Activated CD8-positive, alpha-beta memory T cell treated with anti-CD3 and anti-CD28 coated beads for 4 hours (primary cell): ENCODE measurements at regions not wholly inside any gene's neighbourhood (a gene's known extent, or its start where the extent isn't known, plus 50 kb on each side); places are given as distances from the start of the nearest gene placed in this dataset.
"Not testable (repeated sequence)": the region's sequence is repeated elsewhere in the genome, so short reads cannot be mapped to it uniquely, and the experiment has no call there.

Experiments
- DNase-seq, 2 donors: peaks; one replicate each; pipeline ENCODE4 v3.0.0-alpha.2; 2020; ENCODE audit warnings: low read depth in 2 of 2

DNA sequence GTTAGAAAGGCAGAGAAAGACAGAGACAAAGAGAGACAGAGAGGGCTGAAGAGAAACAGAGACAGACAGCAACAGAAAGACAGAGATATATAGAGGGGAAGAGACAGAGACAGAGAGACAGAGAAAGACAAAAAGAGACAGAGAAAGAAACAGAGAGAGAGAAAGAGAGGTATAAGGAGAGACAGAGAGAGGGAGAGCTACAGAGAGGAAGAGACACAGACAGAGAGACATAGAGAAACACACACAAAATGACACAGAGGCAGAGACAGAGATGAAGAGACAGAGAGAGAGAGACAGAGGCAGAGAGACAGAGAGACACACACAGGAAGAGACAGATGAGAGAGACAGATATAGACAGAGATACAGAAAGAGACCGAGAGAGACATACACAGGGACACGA is 168.6 kb downstream of the TMEM121 start:
- no peak for DNase-seq

DNA sequence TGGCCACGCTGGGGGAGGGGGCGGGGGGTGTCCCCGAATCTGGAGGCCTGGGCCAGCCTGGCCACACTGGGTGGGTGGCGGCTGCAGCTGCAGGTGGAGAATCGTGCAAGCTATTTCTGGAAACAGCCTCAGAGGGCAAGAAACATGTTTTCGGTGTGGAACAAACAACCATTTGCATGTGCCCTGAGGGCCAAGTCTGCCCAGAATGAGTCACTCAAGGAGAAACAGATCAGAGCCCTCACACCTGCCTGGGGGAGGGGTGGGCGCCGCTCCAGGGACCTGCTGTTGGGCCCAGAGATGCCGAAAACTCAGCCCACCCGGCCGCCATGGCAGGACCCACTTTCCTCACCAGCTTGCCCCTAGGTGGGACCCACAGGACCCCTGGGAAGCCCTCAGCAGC is 170.0 kb downstream of the TMEM121 start:
- not testable (repeated sequence) for DNase-seq

DNA sequence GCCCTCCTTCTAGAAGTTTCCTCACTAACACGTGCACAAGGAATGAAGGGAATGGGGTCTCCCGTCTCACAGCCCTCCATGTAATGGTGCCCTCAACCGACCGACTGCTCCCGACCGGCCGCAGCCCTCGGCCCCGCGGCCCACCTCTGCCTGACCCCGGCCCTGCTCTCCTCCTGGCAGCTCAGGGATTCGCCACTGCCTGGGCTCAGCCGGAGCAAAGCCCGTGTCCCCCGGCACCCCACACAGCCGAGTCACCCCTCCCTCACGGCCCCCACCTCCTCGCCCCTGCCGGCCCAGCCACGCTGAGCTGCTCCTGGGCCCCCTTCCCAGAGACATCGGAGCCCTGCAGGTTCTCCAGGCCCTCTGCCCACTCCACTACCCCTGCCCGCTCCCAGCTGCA is 171.0 kb downstream of the TMEM121 start:
- not testable (repeated sequence) for DNase-seq

DNA sequence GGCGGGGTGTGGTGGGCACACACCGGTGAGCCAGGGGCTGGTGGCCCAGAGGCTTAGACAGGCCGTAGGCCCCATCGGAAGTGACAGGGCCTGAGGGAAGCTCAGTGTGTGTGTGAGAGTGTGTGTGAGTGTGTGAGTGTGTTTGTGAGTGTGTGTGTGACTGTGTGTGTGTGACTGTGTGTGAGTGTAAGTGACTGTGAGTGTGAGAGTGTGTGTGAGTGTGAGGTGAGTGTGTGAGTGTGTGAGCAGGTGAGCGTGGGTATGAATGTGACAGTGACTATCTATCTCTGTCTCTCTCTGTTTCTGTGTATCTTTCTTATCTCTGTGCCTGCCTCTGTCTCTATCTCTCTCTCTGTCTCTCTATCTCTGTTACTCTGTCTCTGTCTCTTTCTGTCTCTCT is 171.6 kb downstream of the TMEM121 start:
- DNase-seq = not testable (repeated sequence)

DNA sequence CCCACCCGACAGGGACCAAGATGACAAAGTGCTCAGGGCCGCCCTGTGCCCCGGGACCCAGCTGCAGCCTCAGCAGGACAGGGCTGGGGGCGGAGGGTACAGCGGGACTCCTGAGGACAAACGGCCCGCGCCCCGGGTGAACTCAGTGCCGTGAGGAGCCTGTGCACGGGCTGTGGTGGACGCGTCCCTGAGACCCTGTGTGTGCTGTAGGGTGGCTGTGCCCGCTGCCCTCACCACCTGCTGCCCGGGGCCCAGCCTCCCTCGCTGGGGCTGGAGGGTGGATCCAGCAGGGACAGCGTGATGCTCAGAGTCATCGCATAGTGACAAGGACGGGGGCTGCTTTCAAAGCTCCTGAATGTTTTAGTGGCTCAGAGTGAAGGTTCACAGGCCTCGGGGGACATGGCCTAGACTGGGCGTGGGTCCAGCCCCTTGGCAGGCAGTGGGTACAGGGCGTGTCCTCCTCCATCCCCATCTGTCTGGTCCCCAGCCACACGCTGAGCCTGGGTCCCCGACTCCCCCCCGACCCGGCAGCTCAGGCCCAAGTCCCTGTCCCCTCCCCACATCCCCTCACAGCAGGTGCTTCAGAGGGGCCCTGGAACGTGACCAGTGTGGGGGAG is 172.7 kb downstream of the TMEM121 start:
- DNase-seq = not testable (repeated sequence)

DNA sequence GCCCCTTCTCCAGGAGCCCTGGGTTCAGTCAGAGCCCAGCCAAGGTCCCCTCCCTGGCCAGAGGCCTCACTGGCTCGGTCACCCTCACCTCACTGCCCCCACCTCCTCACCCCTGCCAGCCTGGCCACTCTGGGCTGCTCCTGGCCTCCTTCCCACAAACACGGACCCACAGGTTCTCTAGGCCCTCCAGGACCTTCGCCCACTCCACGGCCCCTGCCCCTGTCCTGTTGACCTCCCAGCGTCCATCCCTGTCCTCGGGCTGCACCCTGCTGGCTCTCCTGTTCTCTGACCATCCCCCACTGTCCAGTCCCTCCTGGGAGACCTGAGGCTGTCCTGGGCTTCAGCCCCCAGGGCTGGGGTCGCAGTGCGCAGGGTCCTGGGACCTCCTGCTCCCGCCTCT is 173.3 kb downstream of the TMEM121 start:
- not testable (repeated sequence) for DNase-seq

DNA sequence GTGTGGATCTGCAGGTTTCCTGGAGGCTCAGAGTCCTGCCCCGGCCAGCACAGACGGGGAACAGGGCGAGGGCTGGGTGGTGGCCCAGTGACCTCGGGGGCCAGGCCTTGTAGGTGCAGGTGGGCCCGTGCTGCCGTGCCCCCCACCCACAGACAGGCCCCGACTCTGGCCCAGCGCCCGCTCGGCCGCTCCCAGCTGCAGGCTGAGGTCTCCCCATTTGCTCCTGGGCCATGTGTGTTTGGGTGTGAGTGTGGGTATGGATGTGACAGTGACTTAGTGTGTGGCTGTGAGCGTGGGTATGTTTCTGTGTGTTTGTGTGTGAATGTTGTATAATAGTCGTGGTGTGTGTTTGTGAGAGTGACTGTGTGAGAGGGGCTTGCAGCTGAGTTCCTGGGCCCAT is 173.8 kb downstream of the TMEM121 start:
- not testable (repeated sequence) for DNase-seq

DNA sequence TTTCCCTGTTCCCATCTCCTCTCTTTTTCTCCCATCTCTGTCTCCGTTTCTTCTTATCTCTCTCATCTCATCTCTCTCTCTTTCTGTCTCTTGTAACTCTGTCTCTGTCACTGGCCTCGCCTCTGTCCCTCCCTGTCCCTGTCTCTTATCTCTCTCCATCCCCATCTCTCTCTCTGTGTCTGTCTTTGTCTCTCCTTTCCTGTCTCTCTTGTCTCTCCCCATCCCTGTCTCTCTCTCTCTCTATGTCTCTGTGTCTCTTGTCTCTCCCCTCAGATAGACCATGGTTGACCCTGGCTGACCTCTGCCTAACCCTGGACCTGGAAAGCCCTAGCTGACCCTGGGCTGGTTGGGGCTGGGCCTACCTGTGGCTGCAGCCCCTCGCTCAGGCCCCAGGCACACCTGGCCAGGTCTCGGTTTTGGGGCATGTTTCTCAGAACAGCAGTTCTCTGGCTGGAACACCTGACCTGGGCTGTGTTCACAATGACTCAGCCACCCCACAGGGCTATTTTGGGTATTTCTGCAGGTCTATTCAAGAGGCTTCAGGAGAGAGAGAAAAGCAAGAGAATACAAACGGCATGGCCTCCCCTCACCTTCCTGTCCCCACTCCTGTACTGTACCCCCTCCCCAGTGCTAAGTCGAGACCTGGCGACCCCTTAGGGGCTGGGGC is 174.4 kb downstream of the TMEM121 start:
- no peak for DNase-seq

DNA sequence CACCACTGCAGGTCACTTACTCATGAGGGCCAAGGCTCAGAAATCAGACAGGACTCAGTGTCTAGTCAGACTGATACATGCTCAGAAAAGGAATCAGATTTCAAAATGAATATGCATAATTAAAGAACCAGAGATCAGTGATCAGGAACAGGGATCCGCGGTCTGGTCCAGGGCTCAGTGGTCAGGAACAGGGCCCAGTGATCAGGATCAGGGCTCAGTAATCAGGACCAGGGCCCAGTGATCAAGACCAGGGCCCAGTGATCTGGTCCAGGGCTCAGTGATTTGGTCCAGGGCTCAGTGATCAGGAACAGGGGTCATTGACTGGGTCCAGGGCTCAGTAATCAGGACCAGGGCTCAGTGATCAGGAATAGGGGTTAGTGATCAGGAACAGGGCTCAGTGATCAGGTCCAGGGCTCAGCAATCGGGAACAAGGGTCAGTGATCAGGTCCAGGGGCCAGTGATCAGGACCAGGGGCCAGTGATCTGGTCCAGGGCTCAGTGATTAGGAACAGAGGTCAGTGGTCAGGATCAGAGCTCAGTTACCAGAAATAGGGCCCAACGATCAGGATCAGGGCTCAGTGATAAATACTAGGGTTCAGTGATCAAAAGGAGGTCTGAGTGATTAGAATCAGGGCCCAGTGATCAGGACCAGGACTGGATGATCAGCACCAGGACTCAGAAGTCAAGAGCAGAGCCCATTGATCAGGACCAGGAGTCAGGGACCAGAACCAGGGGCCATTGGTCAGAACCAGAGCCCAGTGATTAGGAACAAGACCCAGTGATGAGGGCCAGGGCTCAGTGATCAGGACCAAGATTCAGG is 175.3 kb downstream of the TMEM121 start:
- DNase-seq = no peak

DNA sequence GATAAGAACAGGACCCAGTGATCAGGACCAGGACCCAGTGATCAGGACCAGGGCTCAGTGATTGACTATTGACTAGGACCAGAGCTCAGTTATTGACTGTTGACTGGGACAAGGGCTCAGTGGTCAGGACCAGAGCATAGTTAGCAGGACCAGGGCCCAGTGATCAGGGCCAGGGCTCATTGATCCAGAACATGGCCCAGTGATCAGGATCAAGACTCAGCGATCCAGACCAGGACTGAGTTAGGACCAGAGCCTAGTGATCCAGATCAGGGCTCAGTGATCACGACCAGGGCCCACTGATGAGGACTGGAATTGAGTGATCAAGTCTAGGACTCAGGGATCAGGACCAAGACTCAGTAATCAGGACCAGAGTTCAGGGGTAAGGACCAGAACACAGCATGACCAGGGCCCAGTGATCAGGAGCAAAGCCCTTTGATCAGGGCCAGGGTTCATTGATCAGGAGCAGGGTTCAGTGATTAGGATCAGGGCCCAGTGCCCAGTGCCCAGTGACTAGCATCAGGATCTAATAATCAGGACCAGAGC is 176.0 kb downstream of the TMEM121 start:
- DNase-seq = no peak

DNA sequence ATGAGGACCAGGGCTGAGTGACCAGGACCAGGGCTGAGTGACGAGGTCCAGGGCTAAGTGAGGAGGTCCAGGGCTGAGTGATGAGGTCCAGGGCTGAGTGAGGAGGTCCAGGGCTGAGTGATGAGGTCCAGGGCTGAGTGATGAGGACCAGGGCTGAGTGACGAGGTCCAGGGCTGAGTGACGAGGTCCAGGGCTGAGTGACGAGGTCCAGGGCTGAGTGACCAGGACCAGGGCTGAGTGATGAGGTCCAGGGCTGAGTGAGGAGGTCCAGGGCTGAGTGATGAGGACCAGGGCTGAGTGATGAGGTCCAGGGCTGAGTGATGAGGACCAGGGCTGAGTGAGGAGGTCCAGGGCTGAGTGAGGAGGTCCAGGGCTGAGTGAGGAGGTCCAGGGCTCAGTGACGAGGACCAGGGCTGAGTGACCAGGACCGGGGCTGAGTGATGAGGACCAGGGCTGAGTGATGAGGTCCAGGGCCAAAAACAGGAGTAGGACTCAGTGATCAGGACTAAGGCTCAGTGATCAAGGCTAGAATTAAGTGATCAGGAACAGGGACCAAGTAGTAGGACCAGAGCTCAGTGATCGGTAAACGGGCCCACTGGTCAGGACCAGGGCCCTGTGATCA is 176.8 kb downstream of the TMEM121 start:
- not testable (repeated sequence) for DNase-seq

DNA sequence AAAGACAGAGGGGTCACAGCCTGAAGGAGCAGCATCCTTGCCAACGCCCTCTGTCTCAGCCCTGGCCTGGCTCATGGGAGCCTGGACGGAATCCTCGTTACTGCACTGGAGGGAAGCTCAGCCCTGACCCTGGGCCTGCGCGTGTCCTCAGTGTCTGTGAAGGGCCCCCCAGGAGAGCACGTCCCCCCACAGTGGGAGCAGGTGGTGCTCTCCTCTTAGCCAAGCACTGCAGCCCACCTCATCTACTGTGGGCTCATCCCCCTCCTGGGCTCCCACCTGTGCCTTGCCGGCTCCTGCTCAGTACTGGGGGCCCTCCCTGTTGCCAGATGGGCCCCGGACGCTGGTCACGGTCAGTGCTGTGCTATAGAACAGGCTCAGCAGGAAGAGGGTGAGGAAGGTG is 177.7 kb downstream of the TMEM121 start:
- not testable (repeated sequence) for DNase-seq

DNA sequence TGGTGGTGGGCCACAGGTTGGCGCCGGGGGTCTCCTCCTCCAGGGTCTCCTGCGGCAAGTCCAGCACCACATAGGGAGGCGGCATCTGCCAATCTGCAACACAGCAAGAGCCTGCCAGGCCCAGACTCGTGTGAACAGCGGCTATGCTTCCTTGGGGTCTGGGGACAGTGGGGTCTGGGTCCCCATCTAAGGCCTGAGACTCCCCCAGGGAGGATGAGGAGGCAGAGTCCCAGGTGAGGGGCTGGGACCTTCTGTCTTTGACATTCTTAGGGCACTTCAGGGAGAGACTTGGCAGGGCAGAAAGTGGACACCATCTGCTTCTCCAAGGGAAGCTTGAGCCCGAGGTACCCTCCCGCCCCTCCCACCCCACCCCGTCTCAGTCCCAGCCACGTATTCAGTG is 178.1 kb downstream of the TMEM121 start:
- not testable (repeated sequence) for DNase-seq

DNA sequence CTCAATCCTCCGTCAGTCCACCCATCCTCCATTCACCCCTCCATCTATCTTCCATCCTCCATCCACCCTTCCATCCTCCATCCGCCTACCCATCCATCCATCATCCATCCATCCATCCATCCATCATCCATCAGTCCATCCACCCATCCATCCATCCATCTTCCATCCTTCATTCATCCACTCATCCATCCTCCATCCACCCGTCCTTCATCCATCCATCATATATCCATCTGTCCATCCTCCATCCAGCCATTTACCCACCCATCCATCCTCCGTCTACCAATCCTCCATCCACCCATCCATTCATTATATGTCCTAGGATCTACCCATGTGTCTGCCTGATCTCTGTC is 179.1 kb downstream of the TMEM121 start:
- DNase-seq = not testable (repeated sequence)

DNA sequence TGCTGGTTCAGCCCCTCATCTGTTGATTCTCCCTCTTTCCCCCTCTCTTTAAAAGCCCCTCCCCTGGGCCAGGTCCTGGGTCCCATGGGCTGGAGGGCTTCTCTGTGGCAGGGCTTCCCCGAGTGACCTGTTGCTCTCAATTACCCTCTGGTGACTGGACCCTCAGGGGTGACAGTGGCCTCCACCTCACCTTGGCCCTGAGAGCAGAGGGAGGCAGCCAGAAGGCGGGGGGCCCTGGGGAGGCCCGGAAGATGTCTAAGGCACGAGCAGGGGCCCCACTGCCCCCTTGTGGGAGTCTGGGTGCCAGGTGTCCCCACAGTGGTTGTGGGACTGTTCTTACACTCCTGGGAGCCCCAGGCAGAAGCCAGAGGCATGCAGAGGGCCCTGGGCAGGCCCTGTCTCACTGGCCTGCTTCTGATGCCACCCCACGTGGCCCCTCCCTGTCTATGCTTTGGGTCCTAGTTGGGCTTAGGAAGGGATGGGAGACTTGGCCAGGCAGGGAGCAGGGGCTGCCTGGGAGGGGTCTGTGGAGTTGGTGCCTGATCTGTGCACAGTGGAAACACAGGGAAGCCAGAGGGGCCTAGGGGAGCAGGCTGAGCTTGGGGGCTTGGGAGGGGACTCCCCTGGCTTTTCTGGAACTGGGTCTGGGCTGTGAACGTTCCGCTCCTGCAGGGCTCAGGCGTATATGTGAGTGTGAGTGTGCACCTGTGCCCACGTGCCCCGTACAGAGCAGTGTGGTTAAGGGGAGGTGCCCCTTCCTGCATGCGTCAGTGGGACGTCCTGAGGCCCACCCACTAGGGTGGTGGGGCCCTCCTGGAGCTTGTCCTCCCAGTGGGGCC is 179.7 kb downstream of the TMEM121 start:
- DNase-seq = not testable (repeated sequence)

DNA sequence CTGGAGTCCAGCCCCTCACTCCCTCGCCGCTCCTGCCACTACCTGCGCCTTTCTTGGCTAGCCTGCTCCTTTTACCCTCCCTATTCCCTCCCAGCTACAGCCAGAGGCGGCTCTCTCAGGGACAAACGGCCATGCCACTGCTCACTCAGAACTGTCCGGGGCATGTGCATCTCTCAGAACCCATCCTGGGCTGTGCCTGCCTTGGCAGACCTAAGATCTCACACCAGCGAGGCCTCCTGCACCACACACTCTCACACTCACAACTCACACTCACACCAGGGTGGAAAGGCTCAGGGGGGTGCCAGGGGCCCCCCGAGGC is 180.3 kb downstream of the TMEM121 start:
- DNase-seq = not testable (repeated sequence)

DNA sequence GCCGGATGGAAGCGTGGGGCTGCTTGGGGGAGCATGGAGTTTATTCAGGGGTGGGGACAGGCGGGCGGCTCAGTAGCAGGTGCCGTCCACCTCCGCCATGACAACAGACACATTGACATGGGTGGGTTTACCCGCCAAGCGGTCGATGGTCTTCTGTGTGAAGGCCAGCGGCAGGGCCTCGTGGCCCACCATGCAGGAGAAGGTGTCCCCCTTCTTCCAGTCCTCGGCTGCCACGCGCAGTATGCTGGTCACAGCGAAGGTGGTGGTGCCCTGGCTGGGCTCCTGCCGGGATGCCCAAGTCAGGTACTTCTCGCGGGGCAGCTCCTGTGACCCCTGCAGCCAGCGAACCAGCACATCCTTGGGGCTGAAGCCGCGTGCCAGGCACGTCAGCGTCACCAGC is 180.7 kb downstream of the TMEM121 start:
- not testable (repeated sequence) for DNase-seq

DNA sequence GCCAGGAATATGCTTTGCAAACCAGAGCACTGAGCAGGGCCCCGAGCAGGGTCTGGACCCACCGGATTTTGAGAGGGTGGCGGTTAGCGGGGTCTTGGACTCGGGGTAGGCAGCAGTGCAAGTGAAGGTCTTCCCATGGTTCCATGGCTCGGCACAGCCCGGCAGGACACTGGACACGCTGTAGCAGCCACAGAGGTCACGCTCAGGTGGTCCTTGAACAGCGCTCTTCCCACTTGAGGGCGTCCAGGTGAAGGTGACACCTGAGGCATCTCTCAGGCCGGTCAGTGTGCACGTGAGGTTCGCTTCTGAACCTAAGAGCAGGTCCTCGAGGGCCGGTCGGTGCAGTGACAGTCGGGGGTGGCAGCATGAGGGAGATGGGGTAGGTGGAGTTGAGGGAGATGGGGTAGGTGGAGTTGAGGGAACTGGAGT is 181.4 kb downstream of the TMEM121 start:
- not testable (repeated sequence) for DNase-seq

DNA sequence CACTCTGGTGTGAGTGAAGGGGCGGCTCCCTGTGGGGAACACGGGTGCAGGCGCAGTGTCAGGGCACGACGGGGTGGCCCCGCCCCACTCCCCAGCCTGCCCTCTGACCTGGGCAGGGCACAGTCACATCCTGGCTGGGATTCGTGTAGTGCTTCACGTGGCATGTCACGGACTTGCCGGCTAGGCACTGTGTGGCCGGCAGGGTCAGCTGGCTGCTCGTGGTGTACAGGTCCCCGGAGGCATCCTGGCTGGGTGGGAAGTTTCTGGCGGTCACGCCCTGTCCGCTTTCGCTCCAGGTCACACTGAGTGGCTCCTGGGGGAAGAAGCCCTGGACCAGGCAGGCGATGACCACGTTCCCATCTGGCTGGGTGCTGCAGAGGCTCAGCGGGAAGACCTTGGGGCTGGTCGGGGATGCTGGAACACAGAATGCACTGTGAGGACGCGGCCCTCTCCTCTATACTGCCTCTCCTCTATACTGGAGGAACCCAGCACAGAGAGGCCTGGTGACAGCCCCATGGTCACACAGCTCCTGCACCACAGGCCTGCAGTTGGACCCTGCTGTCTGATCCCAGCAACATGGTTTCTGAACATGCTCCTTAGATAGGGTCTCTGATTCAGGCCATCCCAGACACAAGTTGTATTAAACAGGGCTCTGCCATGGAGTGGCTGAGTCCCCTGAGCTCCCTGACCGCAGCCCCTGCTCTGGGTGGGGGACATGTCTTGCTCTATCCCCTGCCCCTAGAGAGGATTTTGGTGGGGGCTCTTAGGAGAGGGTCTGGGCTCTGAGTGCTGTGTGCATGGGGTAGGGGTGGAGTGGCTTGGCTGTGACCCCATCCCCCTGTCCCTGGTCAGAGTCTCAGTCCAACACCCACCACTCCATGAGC is 182.1 kb downstream of the TMEM121 start:
- DNase-seq = not testable (repeated sequence)
